ELR (cell line): ENCODE measurements at regions not wholly inside any gene's neighbourhood (a gene's known extent, or its start where the extent isn't known, plus 50 kb on each side); places are given as distances from the start of the nearest gene placed in this dataset.
"Not testable (repeated sequence)": the region's sequence is repeated elsewhere in the genome, so short reads cannot be mapped to it uniquely, and the experiment has no call there.

Experiments used
- DNase-seq: peaks from one replicate; pipeline ENCODE4 v3.0.0-alpha.2; 2015; ENCODE audit warnings: low read depth

- no peak for DNase-seq
Observed at GRCh38 chr15:37416103-37416502, 315.8 kb upstream of the MEIS2 start.

- DNase-seq: peak; percentile 39
Observed at GRCh38 chr15:37425541-37425940, 325.2 kb upstream of the MEIS2 start.

GRCh38 chr15:37427393-37427792 lies 327.0 kb upstream of the MEIS2 start:
- not testable (repeated sequence) for DNase-seq

- no peak for DNase-seq
Observed at GRCh38 chr15:37446921-37447320, 346.6 kb upstream of the MEIS2 start.

GRCh38 chr15:37452498-37452897 lies 352.1 kb upstream of the MEIS2 start:
- DNase-seq: no peak

- no peak for DNase-seq
Observed at GRCh38 chr15:37480482-37480881, 380.1 kb upstream of the MEIS2 start.

- DNase-seq: no peak
Observed at GRCh38 chr15:37481126-37481525, 380.8 kb upstream of the MEIS2 start.

GRCh38 chr15:37483779-37484178 lies 383.4 kb upstream of the MEIS2 start:
- DNase-seq: no peak

GRCh38 chr15:37485056-37485455 lies 384.7 kb upstream of the MEIS2 start:
- DNase-seq: no peak

GRCh38 chr15:37490707-37491106 lies 390.4 kb upstream of the MEIS2 start:
- no peak for DNase-seq

GRCh38 chr15:37516621-37517020 lies 416.3 kb upstream of the MEIS2 start:
- no peak for DNase-seq

GRCh38 chr15:37517191-37517895 lies 417.0 kb upstream of the MEIS2 start:
- DNase-seq: no peak

GRCh38 chr15:37518436-37518835 lies 416.0 kb upstream of the TMCO5A start:
- no peak for DNase-seq

GRCh38 chr15:37520026-37520425 lies 414.4 kb upstream of the TMCO5A start:
- no peak for DNase-seq

- no peak for DNase-seq
Observed at GRCh38 chr15:37520882-37521281, 413.6 kb upstream of the TMCO5A start.

GRCh38 chr15:37524601-37525000 lies 409.8 kb upstream of the TMCO5A start:
- no peak for DNase-seq

- DNase-seq: no peak
Observed at GRCh38 chr15:37528432-37528831, 406.0 kb upstream of the TMCO5A start.

GRCh38 chr15:37536967-37537605 lies 397.4 kb upstream of the TMCO5A start:
- DNase-seq: peak; percentile 42

- DNase-seq: peak; percentile 6
Observed at GRCh38 chr15:37537802-37538201, 396.6 kb upstream of the TMCO5A start.

- DNase-seq: no peak
Observed at GRCh38 chr15:37548116-37548515, 386.3 kb upstream of the TMCO5A start.

- DNase-seq: no peak
Observed at GRCh38 chr15:37550360-37551024, 383.9 kb upstream of the TMCO5A start.

- DNase-seq: peak; percentile 0
Observed at GRCh38 chr15:37572401-37572800, 362.0 kb upstream of the TMCO5A start.

- peak; percentile 3 for DNase-seq
Observed at GRCh38 chr15:37574985-37575384, 359.5 kb upstream of the TMCO5A start.
